WTC11 (cell line): ENCODE measurements at regions not wholly inside any gene's neighbourhood (a gene's known extent, or its start where the extent isn't known, plus 50 kb on each side); places are given as distances from the start of the nearest gene placed in this dataset.

Experiments
- ATAC-seq: fragments of 200-7000 bp; cut with Tn5 transposase; 2 replicates; pipeline ENCODE4 v1.10.0; 2021; ENCODE audit warnings: mild to moderate bottlenecking, moderate library complexity
- CTCF ChIA-PET: fragments of 300-600 bp; sonication (Branson Sonifier 250); formaldehyde crosslinking; loops from one replicate; lab custom pipeline; 2021; ENCODE audit warnings: antibody characterized with exemption; lab: Charles Lee
- POLR2A ChIA-PET: fragments of 350-600 bp; sonication (Branson Sonifier 250); formaldehyde crosslinking; loops from one replicate; lab custom pipeline; 2021; ENCODE audit warnings: antibody characterized with exemption; lab: Charles Lee
- DNase-seq: peaks from one replicate; pipeline ENCODE4 v3.0.0; 2021; ENCODE audit warnings: low spot score
- H3K27ac Mint-ChIP-seq: 2 replicates; pipeline ENCODE4 v1.8.0; 2021; ENCODE audit warnings: mixed read lengths
- H3K27me3 Mint-ChIP-seq: 2 replicates; pipeline ENCODE4 v1.8.0; 2021; ENCODE audit warnings: low read depth, mild to moderate bottlenecking, moderate library complexity, mixed read lengths
- H3K36me3 Mint-ChIP-seq: 2 replicates; pipeline ENCODE4 v1.8.0; 2021; ENCODE audit warnings: mixed read lengths
- H3K4me1 Mint-ChIP-seq: 2 replicates; pipeline ENCODE4 v1.8.0; 2022; ENCODE audit warnings: mixed read lengths
- H3K4me3 Mint-ChIP-seq: 2 replicates; pipeline ENCODE4 v1.8.0; 2021; ENCODE audit warnings: mild to moderate bottlenecking, moderate library complexity, mixed read lengths
- H3K9me3 Mint-ChIP-seq: 2 replicates; pipeline ENCODE4 v1.8.0; 2021; ENCODE audit warnings: mixed read lengths
- AR ChIP-seq: fragments of 250-450 bp; sonication (Bioruptor Pico); IDR thresholded peaks from 2 replicates; pipeline ENCODE4 v1.9.0; 2021; ENCODE audit warnings: mild to moderate bottlenecking
- ATF2 ChIP-seq: sonication (generic); formaldehyde crosslinking; IDR thresholded peaks from 2 replicates; pipeline ENCODE4 v1.8.1; 2022; ENCODE audit warnings: low read depth, missing genetic modification reagents, borderline replicate concordance
- CBFB ChIP-seq: sonication (generic); formaldehyde crosslinking; IDR thresholded peaks from 2 replicates; pipeline ENCODE4 v1.8.1; 2022; ENCODE audit warnings: mild to moderate bottlenecking, low read depth, missing genetic modification reagents
- CREB1 ChIP-seq: sonication (generic); formaldehyde crosslinking; IDR thresholded peaks from 2 replicates; pipeline ENCODE4 v1.8.0; 2023; ENCODE audit warnings: mild to moderate bottlenecking, missing genetic modification reagents
- CREM ChIP-seq: sonication (generic); formaldehyde crosslinking; IDR thresholded peaks from 2 replicates; pipeline ENCODE4 v1.8.1; 2022; ENCODE audit warnings: mild to moderate bottlenecking, missing genetic modification reagents, moderate library complexity
- E2F5 ChIP-seq: sonication (generic); formaldehyde crosslinking; IDR thresholded peaks from 2 replicates; pipeline ENCODE4 v1.8.1; 2022; ENCODE audit warnings: mild to moderate bottlenecking, moderate library complexity, missing genetic modification reagents
- ELF4 ChIP-seq: sonication (generic); formaldehyde crosslinking; IDR thresholded peaks from 2 replicates; pipeline ENCODE4 v1.8.1; 2022; ENCODE audit warnings: low read depth, mild to moderate bottlenecking, moderate library complexity, missing genetic modification reagents
- FOXJ3 ChIP-seq: sonication (generic); formaldehyde crosslinking; IDR thresholded peaks from 2 replicates; pipeline ENCODE4 v1.9.0; 2021; ENCODE audit warnings: missing genetic modification reagents, mild to moderate bottlenecking, borderline replicate concordance
- FOXK1 ChIP-seq: sonication (generic); formaldehyde crosslinking; IDR thresholded peaks from 2 replicates; pipeline ENCODE4 v1.8.0; 2022; ENCODE audit warnings: mild to moderate bottlenecking, moderate library complexity, missing genetic modification reagents
- GRHL2 ChIP-seq: fragments of 250-450 bp; sonication (Bioruptor Pico); IDR thresholded peaks from 2 replicates; pipeline ENCODE4 v1.8.0; 2022; ENCODE audit warnings: mild to moderate bottlenecking, moderate library complexity; ENCODE audit not compliant: insufficient replicate concordance, severe bottlenecking
- HMGA2 ChIP-seq: fragments of 250-450 bp; sonication (Bioruptor Pico); IDR thresholded peaks from 2 replicates; pipeline ENCODE4 v1.4.0; 2021; ENCODE audit warnings: mild to moderate bottlenecking, moderate library complexity
- HMGXB4 ChIP-seq: sonication (generic); formaldehyde crosslinking; IDR thresholded peaks from 2 replicates; pipeline ENCODE4 v1.8.1; 2023; ENCODE audit warnings: mild to moderate bottlenecking, moderate library complexity, missing genetic modification reagents
- IRF2 ChIP-seq: sonication (generic); formaldehyde crosslinking; IDR thresholded peaks from 2 replicates; pipeline ENCODE4 v1.8.0; 2022; ENCODE audit warnings: low read depth, missing genetic modification reagents, borderline replicate concordance
- JUN ChIP-seq: sonication (generic); formaldehyde crosslinking; IDR thresholded peaks from 2 replicates; pipeline ENCODE4 v1.8.0; 2023; ENCODE audit warnings: mild to moderate bottlenecking, missing genetic modification reagents
- MYBL2 ChIP-seq: sonication (generic); formaldehyde crosslinking; IDR thresholded peaks from 2 replicates; pipeline ENCODE4 v1.8.1; 2023; ENCODE audit warnings: mild to moderate bottlenecking, moderate library complexity, missing genetic modification reagents
- NR1H2 ChIP-seq: sonication (generic); formaldehyde crosslinking; IDR thresholded peaks from 2 replicates; pipeline ENCODE4 v1.9.0; 2021; ENCODE audit warnings: mild to moderate bottlenecking, moderate library complexity, missing genetic modification reagents
- NR3C1 ChIP-seq: sonication (generic); formaldehyde crosslinking; conservative IDR thresholded peaks from 2 replicates; pipeline ENCODE4 v1.8.1; 2023; ENCODE audit warnings: low read depth, mild to moderate bottlenecking, missing genetic modification reagents
- PRDM15 ChIP-seq: sonication (generic); formaldehyde crosslinking; IDR thresholded peaks from 2 replicates; pipeline ENCODE4 v1.8.0; 2022; ENCODE audit warnings: missing genetic modification reagents
- SMAD3 ChIP-seq: sonication (generic); formaldehyde crosslinking; IDR thresholded peaks from 2 replicates; pipeline ENCODE4 v1.8.0; 2022; ENCODE audit warnings: missing genetic modification reagents, mild to moderate bottlenecking, borderline replicate concordance
- SMAD4 ChIP-seq: sonication (generic); formaldehyde crosslinking; IDR thresholded peaks from 2 replicates; pipeline ENCODE4 v1.8.0; 2022; ENCODE audit warnings: mild to moderate bottlenecking, missing genetic modification reagents
- SOX15 ChIP-seq: fragments of 250-450 bp; sonication (Bioruptor Pico); IDR thresholded peaks from 2 replicates; pipeline ENCODE4 v1.9.0; 2021; ENCODE audit warnings: mild to moderate bottlenecking
- TCF7 ChIP-seq: sonication (generic); formaldehyde crosslinking; IDR thresholded peaks from 2 replicates; pipeline ENCODE4 v1.8.0; 2022; ENCODE audit warnings: mild to moderate bottlenecking, low read depth, missing genetic modification reagents, moderate library complexity
- USF1 ChIP-seq: sonication (generic); formaldehyde crosslinking; IDR thresholded peaks from 2 replicates; pipeline ENCODE4 v1.8.0; 2022; ENCODE audit warnings: mild to moderate bottlenecking, missing genetic modification reagents
- USF2 ChIP-seq: sonication (generic); formaldehyde crosslinking; IDR thresholded peaks from 2 replicates; pipeline ENCODE4 v1.8.1; 2023; ENCODE audit warnings: mild to moderate bottlenecking, missing genetic modification reagents, moderate library complexity
- ZNF317 ChIP-seq: sonication (generic); formaldehyde crosslinking; IDR thresholded peaks from 2 replicates; pipeline ENCODE4 v1.8.1; 2023; ENCODE audit warnings: low read depth, mild to moderate bottlenecking, moderate library complexity, missing genetic modification reagents, borderline replicate concordance
- ZNF423 ChIP-seq: fragments of 250-450 bp; sonication (Bioruptor Pico); IDR thresholded peaks from 2 replicates; pipeline ENCODE4 v2.1.2; 2022; ENCODE audit warnings: mild to moderate bottlenecking, moderate library complexity
- ZNF671 ChIP-seq: fragments of 250-450 bp; sonication (Bioruptor Pico); IDR thresholded peaks from 2 replicates; pipeline ENCODE4 v1.8.0; 2021; ENCODE audit warnings: mild to moderate bottlenecking

GRCh38 chr1:199101139-199101538, 462.3 kb downstream of the PTPRC start:
- ChIA-PET POLR2A (no interaction called here), CTCF (interaction anchor here (1.2 kb wide), 1 partner anchor 12 kb away, joined by 3 read pairs; no protein-coding TSS in a partner anchor)
- no peak for TF ChIP-seq PRDM15
- TF ChIP-seq MYBL2 (CRISPR knock-in tag) = no peak
- no peak for TF ChIP-seq E2F5 (CRISPR knock-in tag)
- TF ChIP-seq USF1 (CRISPR knock-in tag) = no peak
- TF ChIP-seq ELF4 (CRISPR knock-in tag) = no peak
- no peak for TF ChIP-seq FOXJ3
- no peak for TF ChIP-seq GRHL2
- TF ChIP-seq ZNF423 (CRISPR knock-in tag) = no peak
- no peak for TF ChIP-seq ZNF671 (CRISPR knock-in tag)
- no peak for TF ChIP-seq SMAD4
- TF ChIP-seq ZNF317 (CRISPR knock-in tag) = no peak
- TF ChIP-seq CBFB (CRISPR knock-in tag) = no peak
- no peak for TF ChIP-seq SOX15 (CRISPR knock-in tag)
- no peak for TF ChIP-seq ATF2 (CRISPR knock-in tag)
- no peak for TF ChIP-seq SMAD3
- TF ChIP-seq NR3C1 (CRISPR knock-in tag) = no peak
- no peak for TF ChIP-seq IRF2
- no peak for TF ChIP-seq CREM (CRISPR knock-in tag)

GRCh38 chr1:199101635-199102034, 462.8 kb downstream of the PTPRC start:
- H3K4me1 Mint-ChIP-seq = no peaks in the 10 kb centered on the region
- no peak overlapping the region for H3K4me3 Mint-ChIP-seq
- ChIA-PET POLR2A (no interaction called here), CTCF (interaction anchor here (1.2 kb wide), 1 partner anchor 12 kb away, joined by 3 read pairs; no protein-coding TSS in a partner anchor)
- H3K27me3 Mint-ChIP-seq = no peaks in the 10 kb centered on the region
- H3K9me3 Mint-ChIP-seq = peaks cover 37% of the 10 kb centered on the region
- no peak overlapping the region for H3K27ac Mint-ChIP-seq
- no peak for ATAC-seq
- H3K36me3 Mint-ChIP-seq = peaks cover 9% of the 10 kb centered on the region; the same call in 1 of the 2 replicates
- no peak for DNase-seq
- TF ChIP-seq HMGXB4 (CRISPR knock-in tag) (no peak), FOXK1 (CRISPR knock-in tag) (no peak), AR (CRISPR knock-in tag) (no peak), NR1H2 (CRISPR knock-in tag) (no peak), USF2 (no peak), CREB1 (CRISPR knock-in tag) (no peak), JUN (CRISPR knock-in tag) (no peak), HMGA2 (CRISPR knock-in tag) (no peak), TCF7 (CRISPR knock-in tag) (no peak)

More at GRCh38 chr1:199101139-199101538, 462.3 kb downstream of the PTPRC start:
- H3K4me1 Mint-ChIP-seq = no peaks in the 10 kb centered on the region
- H3K27ac Mint-ChIP-seq = no peak overlapping the region
- DNase-seq (no peak), ATAC-seq (no peak)
- H3K4me3 Mint-ChIP-seq = no peak overlapping the region
- peaks cover 9% of the 10 kb centered on the region; the same call in 1 of the 2 replicates for H3K36me3 Mint-ChIP-seq
- H3K27me3 Mint-ChIP-seq = no peaks in the 10 kb centered on the region
- peaks cover 37% of the 10 kb centered on the region for H3K9me3 Mint-ChIP-seq
